ENCODE measurements at regions not wholly inside any gene's neighbourhood (a gene's known extent, or its start where the extent isn't known, plus 50 kb on each side); places are given as distances from the start of the nearest gene placed in this dataset.

DNA sequence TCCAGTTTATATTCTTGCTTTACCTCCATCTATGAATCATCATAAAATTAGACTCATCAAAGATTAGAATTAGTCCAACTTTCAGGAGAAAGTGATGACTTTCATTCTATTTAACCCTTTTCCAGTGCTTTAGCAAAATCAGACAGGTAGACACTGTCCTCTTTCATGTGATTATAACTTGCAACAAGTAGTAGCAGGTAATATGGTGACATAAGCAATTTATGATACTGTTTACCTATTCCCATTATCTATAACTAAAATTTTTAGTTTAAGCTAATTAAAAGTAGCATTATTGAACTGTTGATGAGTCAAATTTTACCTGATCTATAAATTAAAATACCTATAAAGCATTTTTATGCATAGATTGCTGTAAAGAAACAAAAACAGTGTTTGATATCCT, 351.6 kb downstream of the SEC23A start:
- Histone ChIP-seq H3K79me1 (ENCODE audit: low read depth in 1 of 2, low read length in 2 of 2) (no peaks in the 10 kb centered on the region), H3K4me3 (ENCODE audit: insufficient read depth, low read depth, low read length) (no peak overlapping the region), H3K27me3 (ENCODE audit: control insufficient read depth, insufficient read depth, low read length) (no peaks in the 10 kb centered on the region), H2BK5ac (ENCODE audit: low read depth, low read length, poor library complexity, severe bottlenecking) (no peak overlapping the region), H3K36me3 (ENCODE audit: control insufficient read depth, insufficient read depth, low read length) (no peaks in the 10 kb centered on the region), H2AK5ac (ENCODE audit: low read depth, low read length) (no peak overlapping the region), H4K8ac (ENCODE audit: low read depth in 2 of 2, low read length in 2 of 2) (no peak overlapping the region), H3K4ac (ENCODE audit: low read depth, low read length) (no peak overlapping the region), H3K9ac (ENCODE audit: low read depth, low read length) (no peak overlapping the region), H3K14ac (replicated peaks; ENCODE audit: low read depth, low read length) (no peak overlapping the region), H3K27ac (ENCODE audit: insufficient read depth, low read length) (no peak overlapping the region), H3K4me2 (ENCODE audit: low read depth, low read length) (no peak overlapping the region), H4K5ac (ENCODE audit: low read depth, low read length) (no peak overlapping the region), H2BK20ac (ENCODE audit: low read depth, low read length) (no peak overlapping the region), H3K18ac (ENCODE audit: low read depth, low read length) (no peak overlapping the region), H4K20me1 (ENCODE audit: insufficient read depth, low read length) (no peaks in the 10 kb centered on the region), H3K9me1 (ENCODE audit: insufficient read depth, low read length) (no peaks in the 10 kb centered on the region), H2AFZ (replicated peaks; ENCODE audit: low read length, poor library complexity) (no peak overlapping the region), H2BK120ac (ENCODE audit: low read depth, low read length) (no peak overlapping the region), H3K56ac (ENCODE audit: extremely low read depth, insufficient read depth, low read length) (no peak overlapping the region), H4K91ac (ENCODE audit: insufficient read depth, low read depth, low read length) (no peak overlapping the region), H3K23ac (ENCODE audit: low read depth, low read length) (no peak overlapping the region), H2BK15ac (ENCODE audit: low read depth, low read length) (no peak overlapping the region), H3K9me3 (ENCODE audit: control insufficient read depth, insufficient read depth, low read length) (no peaks in the 10 kb centered on the region), H2AK9ac (replicated peaks; ENCODE audit: low read depth, low read length, poor library complexity) (no peak overlapping the region), H3K4me1 (ENCODE audit: control insufficient read depth, insufficient read depth, low read length) (no peaks in the 10 kb centered on the region)
- ATAC-seq (ENCODE audit: low read depth) = no peak
- CTCF ChIA-PET = no interaction called here
- no peak for DNase-seq
- no TSS peak for BruUV-seq (replicated peaks)
- dilution Hi-C loops (cut with HindIII; ENCODE audit: low sequenced_read_pairs, unreplicated experiment) (no loop called here), intact Hi-C loops (cut with micrococcal nuclease) (no loop called here), in situ Hi-C loops (cut with MboI; ENCODE audit: low sequenced_read_pairs) (no loop called here)
- POLR2A ChIA-PET (ENCODE audit: unreplicated experiment) = no interaction called here
- TF ChIP-seq RFX5 (IDR thresholded peaks at IDR 0.05; ENCODE audit: low read depth, low read length) = no peak
- TF ChIP-seq RAD21 (IDR thresholded peaks at IDR 0.05; ENCODE audit: low read length) = no peak
- no peak for TF ChIP-seq ELK1 (IDR thresholded peaks at IDR 0.05; ENCODE audit: borderline replicate concordance, low read depth, low read length)
- no peak for TF ChIP-seq BHLHE40 (IDR thresholded peaks at IDR 0.05; ENCODE audit: low read depth, low read length)
- TF ChIP-seq RCOR1 (IDR thresholded peaks at IDR 0.05; ENCODE audit: insufficient replicate concordance, low read length) = no peak
- no peak for TF ChIP-seq NFE2L2 (IDR thresholded peaks at IDR 0.05; ENCODE audit: low read depth, low read length)
- TF ChIP-seq, protein P1, sequence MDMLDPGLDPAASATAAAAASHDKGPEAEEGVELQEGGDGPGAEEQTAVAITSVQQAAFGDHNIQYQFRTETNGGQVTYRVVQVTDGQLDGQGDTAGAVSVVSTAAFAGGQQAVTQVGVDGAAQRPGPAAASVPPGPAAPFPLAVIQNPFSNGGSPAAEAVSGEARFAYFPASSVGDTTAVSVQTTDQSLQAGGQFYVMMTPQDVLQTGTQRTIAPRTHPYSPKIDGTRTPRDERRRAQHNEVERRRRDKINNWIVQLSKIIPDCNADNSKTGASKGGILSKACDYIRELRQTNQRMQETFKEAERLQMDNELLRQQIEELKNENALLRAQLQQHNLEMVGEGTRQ (IDR thresholded peaks at IDR 0.05; ENCODE audit: low read depth, low read length) = no peak
- TF ChIP-seq CEBPB (IDR thresholded peaks at IDR 0.05; ENCODE audit: low read depth, low read length) = no peak
- no peak for TF ChIP-seq CTCF (conservative IDR thresholded peaks at IDR 0.05; ENCODE audit: low read depth, low read length)
